GM12878 (cell line): ENCODE measurements at regions not wholly inside any gene's neighbourhood (a gene's known extent, or its start where the extent isn't known, plus 50 kb on each side); places are given as distances from the start of the nearest gene placed in this dataset.

ENCODE experiments used
- BHLHE40 ChIP-seq, 2 experiments: fragments of 450-650 bp in 1 of 2; IDR thresholded peaks; 2 replicates each; pipeline ENCODE4 v1.6.1; 2011 to 2017; ENCODE audit warnings: low read depth in 2 of 2, borderline replicate concordance in 1 of 2, improper control_type of control experiment in 1 of 2, low read length in 1 of 2, mild to moderate bottlenecking in 1 of 2
- CBX3 ChIP-seq: fragments of 200-600 bp; sonication (generic); IDR thresholded peaks from 2 replicates; pipeline ENCODE4 v1.6.1; 2016; ENCODE audit warnings: low read depth, borderline replicate concordance
- CREB1 ChIP-seq: IDR thresholded peaks from 2 replicates; pipeline ENCODE4 v1.6.1; 2012; ENCODE audit warnings: low read depth, mild to moderate bottlenecking, inconsistent platforms
- EZH2 ChIP-seq: IDR thresholded peaks from 2 replicates; pipeline ENCODE4 v1.6.1; 2012; ENCODE audit warnings: low read depth, mild to moderate bottlenecking, control low read depth, inconsistent platforms, low read length, borderline replicate concordance; ENCODE audit not compliant: control insufficient read depth
- FOXK2 ChIP-seq: fragments of 450-650 bp; IDR thresholded peaks from 2 replicates; pipeline ENCODE4 v1.6.1; 2017; ENCODE audit warnings: mild to moderate bottlenecking, moderate library complexity
- HDAC2 ChIP-seq: fragments of 200-600 bp; sonication (generic); IDR thresholded peaks from 2 replicates; pipeline ENCODE4 v1.6.1; 2017
- JUNB ChIP-seq: IDR thresholded peaks from 2 replicates; pipeline ENCODE4 v1.6.1; 2016; ENCODE audit warnings: antibody characterized with exemption, mild to moderate bottlenecking
- RFX5 ChIP-seq: IDR thresholded peaks from 2 replicates; pipeline ENCODE4 v1.6.1; 2011; ENCODE audit warnings: low read depth, low read length, improper control_type of control experiment
- SIX5 ChIP-seq: IDR thresholded peaks from 2 replicates; pipeline ENCODE4 v1.6.1; 2011; ENCODE audit warnings: mild to moderate bottlenecking, low read depth, low read length, moderate library complexity; ENCODE audit not compliant: severe bottlenecking
- SPI1 ChIP-seq: IDR thresholded peaks from 2 replicates; pipeline ENCODE4 v1.6.1; 2011; ENCODE audit warnings: low read depth, mild to moderate bottlenecking, low read length, moderate library complexity, borderline replicate concordance; ENCODE audit not compliant: insufficient read depth
- ZBED1 ChIP-seq: IDR thresholded peaks from 2 replicates; pipeline ENCODE4 v1.6.1; 2016; ENCODE audit warnings: borderline replicate concordance
- TF ChIP-seq, protein P1 (sequence below), 3 experiments: IDR thresholded peaks in 2 of 3; conservative IDR thresholded peaks in 1 of 3; 2 replicates each; pipeline ENCODE4 v1.5.1; 2011; ENCODE audit warnings: low read depth in 3 of 3, low read length in 3 of 3, mild to moderate bottlenecking in 3 of 3, control low read depth in 2 of 3, moderate library complexity in 2 of 3, inconsistent platforms in 1 of 3, mixed read lengths in 1 of 3; ENCODE audit not compliant: control insufficient read depth in 2 of 3, insufficient read depth in 1 of 3; ENCODE audit errors: extremely low read depth in 1 of 3
- TF ChIP-seq, protein P2 (sequence below): fragments of 450-650 bp; formaldehyde crosslinking; IDR thresholded peaks from 2 replicates; pipeline ENCODE4 v1.5.0; 2022; ENCODE audit warnings: mild to moderate bottlenecking, missing genetic modification characterization

- TF ChIP-seq EZH2 (no peak), SIX5 (no peak), CREB1 (no peak), BHLHE40 (IDR thresholded peaks at IDR 0.05; ENCODE audit: borderline replicate concordance in 1 of 2, low read depth in 2 of 2, low read length in 1 of 2) (no peak), SPI1 (no peak), RFX5 (no peak), FOXK2 (no peak), ZBED1 (no peak), JUNB (no peak), CBX3 (no peak), HDAC2 (no peak)
- TF ChIP-seq, protein P1, sequence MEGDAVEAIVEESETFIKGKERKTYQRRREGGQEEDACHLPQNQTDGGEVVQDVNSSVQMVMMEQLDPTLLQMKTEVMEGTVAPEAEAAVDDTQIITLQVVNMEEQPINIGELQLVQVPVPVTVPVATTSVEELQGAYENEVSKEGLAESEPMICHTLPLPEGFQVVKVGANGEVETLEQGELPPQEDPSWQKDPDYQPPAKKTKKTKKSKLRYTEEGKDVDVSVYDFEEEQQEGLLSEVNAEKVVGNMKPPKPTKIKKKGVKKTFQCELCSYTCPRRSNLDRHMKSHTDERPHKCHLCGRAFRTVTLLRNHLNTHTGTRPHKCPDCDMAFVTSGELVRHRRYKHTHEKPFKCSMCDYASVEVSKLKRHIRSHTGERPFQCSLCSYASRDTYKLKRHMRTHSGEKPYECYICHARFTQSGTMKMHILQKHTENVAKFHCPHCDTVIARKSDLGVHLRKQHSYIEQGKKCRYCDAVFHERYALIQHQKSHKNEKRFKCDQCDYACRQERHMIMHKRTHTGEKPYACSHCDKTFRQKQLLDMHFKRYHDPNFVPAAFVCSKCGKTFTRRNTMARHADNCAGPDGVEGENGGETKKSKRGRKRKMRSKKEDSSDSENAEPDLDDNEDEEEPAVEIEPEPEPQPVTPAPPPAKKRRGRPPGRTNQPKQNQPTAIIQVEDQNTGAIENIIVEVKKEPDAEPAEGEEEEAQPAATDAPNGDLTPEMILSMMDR (IDR thresholded peaks at IDR 0.05 in 2 of 3, conservative IDR thresholded peaks at IDR 0.05 in 1 of 3; ENCODE audit: control insufficient read depth in 2 of 3, extremely low read depth in 1 of 3, insufficient read depth in 1 of 3, low read depth in 3 of 3, low read length in 3 of 3) = no peak
- TF ChIP-seq, protein P2, sequence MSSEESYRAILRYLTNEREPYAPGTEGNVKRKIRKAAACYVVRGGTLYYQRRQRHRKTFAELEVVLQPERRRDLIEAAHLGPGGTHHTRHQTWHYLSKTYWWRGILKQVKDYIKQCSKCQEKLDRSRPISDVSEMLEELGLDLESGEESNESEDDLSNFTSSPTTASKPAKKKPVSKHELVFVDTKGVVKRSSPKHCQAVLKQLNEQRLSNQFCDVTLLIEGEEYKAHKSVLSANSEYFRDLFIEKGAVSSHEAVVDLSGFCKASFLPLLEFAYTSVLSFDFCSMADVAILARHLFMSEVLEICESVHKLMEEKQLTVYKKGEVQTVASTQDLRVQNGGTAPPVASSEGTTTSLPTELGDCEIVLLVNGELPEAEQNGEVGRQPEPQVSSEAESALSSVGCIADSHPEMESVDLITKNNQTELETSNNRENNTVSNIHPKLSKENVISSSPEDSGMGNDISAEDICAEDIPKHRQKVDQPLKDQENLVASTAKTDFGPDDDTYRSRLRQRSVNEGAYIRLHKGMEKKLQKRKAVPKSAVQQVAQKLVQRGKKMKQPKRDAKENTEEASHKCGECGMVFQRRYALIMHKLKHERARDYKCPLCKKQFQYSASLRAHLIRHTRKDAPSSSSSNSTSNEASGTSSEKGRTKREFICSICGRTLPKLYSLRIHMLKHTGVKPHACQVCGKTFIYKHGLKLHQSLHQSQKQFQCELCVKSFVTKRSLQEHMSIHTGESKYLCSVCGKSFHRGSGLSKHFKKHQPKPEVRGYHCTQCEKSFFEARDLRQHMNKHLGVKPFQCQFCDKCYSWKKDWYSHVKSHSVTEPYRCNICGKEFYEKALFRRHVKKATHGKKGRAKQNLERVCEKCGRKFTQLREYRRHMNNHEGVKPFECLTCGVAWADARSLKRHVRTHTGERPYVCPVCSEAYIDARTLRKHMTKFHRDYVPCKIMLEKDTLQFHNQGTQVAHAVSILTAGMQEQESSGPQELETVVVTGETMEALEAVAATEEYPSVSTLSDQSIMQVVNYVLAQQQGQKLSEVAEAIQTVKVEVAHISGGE (CRISPR knock-in tag) = no peak
These were observed 326.1 kb downstream of the TDRD15 start for GRCh38 chr2:21449881-21450280.
